Colonic mucosa (tissue), 4 donors: ENCODE measurements at regions not wholly inside any gene's neighbourhood (a gene's known extent, or its start where the extent isn't known, plus 50 kb on each side); places are given as distances from the start of the nearest gene placed in this dataset.

Experiments used
- DNase-seq: peaks from one replicate; pipeline ENCODE4 v3.0.0-alpha.2; 2020
- H3K27ac ChIP-seq: fragments of 200-600 bp; one replicate; pipeline ENCODE4 v1.8.0; 2021
- H3K27me3 ChIP-seq: fragments of 200-600 bp; one replicate; pipeline ENCODE4 v1.8.0; 2021
- H3K36me3 ChIP-seq: fragments of 200-600 bp; one replicate; pipeline ENCODE4 v1.8.0; 2021
- H3K4me1 ChIP-seq: fragments of 200-600 bp; one replicate; pipeline ENCODE4 v1.8.0; 2021; ENCODE audit warnings: mild to moderate bottlenecking
- H3K4me3 ChIP-seq: fragments of 200-600 bp; one replicate; pipeline ENCODE4 v1.8.0; 2021
- H3K9ac ChIP-seq, 2 donors: one replicate each; pipeline ENCODE4 v1.7.0; 2013; ENCODE audit warnings: control low read depth in 2 of 2, low read depth in 2 of 2, low read length in 2 of 2
- H3K9me3 ChIP-seq: fragments of 200-600 bp; one replicate; pipeline ENCODE4 v1.8.0; 2021
- intact Hi-C: fragments of 100-400 bp; cut with DNase I; formaldehyde crosslinking; loops from one replicate; pipeline ENCODE4 v1.14.1; 2022
- TF ChIP-seq, protein P1 (sequence below): fragments of 200-600 bp; IDR thresholded peaks from one replicate; pipeline ENCODE4 v1.8.0; 2022; ENCODE audit warnings: antibody characterized with exemption, mild to moderate bottlenecking
- donor health status: healthy.
- donor health status: DM: no; HTN: no; CAD: no.
- donor health status: DM: no; HTN: no; CAD: no.

DNA sequence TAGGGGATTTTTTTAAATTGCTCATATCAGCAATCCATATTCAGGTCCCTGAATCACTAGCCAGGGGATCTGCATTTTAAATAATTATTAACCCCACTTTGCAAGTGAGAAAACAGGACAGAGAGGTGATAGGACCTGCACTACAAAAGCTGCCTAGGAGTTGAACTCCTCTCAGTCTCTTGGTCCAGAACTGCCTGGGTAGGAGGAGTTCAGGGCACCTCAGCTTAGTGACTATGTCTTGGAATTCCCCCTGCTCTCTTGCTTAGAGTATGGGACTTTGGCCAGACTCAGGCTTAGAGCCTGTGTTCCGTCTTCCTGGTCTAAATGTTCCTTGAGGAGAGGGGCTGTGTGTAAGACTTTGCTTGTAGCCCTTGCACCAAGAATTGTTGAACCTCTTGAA lies 68.2 kb upstream of the WSCD2 start:
- Histone ChIP-seq H3K9ac (no peak overlapping the region), H3K9me3 (no peaks in the 10 kb centered on the region), H3K4me3 (no peak overlapping the region), H3K27ac (no peak overlapping the region), H3K4me1 (no peaks in the 10 kb centered on the region), H3K36me3 (no peaks in the 10 kb centered on the region), H3K27me3 (peaks cover 4% of the 10 kb centered on the region)
- DNase-seq, result no peak
- TF ChIP-seq, protein P1, sequence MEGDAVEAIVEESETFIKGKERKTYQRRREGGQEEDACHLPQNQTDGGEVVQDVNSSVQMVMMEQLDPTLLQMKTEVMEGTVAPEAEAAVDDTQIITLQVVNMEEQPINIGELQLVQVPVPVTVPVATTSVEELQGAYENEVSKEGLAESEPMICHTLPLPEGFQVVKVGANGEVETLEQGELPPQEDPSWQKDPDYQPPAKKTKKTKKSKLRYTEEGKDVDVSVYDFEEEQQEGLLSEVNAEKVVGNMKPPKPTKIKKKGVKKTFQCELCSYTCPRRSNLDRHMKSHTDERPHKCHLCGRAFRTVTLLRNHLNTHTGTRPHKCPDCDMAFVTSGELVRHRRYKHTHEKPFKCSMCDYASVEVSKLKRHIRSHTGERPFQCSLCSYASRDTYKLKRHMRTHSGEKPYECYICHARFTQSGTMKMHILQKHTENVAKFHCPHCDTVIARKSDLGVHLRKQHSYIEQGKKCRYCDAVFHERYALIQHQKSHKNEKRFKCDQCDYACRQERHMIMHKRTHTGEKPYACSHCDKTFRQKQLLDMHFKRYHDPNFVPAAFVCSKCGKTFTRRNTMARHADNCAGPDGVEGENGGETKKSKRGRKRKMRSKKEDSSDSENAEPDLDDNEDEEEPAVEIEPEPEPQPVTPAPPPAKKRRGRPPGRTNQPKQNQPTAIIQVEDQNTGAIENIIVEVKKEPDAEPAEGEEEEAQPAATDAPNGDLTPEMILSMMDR, result no peak
- intact Hi-C loops, result no loop called here

DNA sequence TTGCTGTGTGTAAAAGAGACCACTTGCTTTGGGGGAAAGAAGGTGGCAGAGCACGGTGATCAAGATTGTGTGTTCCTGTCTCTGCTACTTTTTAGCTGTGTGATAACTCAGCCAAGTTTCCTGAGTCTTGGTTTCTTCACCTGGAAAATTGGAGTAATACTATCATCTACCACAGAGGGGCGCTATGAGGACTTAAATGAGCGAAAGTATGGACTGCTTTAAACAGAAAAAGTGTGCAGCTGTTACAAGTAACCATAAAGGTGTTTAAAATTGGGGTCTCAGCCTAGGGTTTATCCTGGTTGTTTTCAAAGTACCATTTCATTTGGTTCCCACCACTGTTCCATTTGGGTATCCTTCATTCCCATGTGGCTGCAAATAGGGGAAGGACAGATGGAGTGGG lies 65.9 kb upstream of the WSCD2 start:
- Histone ChIP-seq H3K4me1 (no peaks in the 10 kb centered on the region), H3K9ac (no peak overlapping the region), H3K27me3 (no peaks in the 10 kb centered on the region), H3K27ac (no peak overlapping the region), H3K36me3 (no peaks in the 10 kb centered on the region), H3K9me3 (no peaks in the 10 kb centered on the region), H3K4me3 (no peak overlapping the region)
- no peak for DNase-seq
- intact Hi-C loops, result no loop called here
- TF ChIP-seq, protein P1, result no peak

DNA sequence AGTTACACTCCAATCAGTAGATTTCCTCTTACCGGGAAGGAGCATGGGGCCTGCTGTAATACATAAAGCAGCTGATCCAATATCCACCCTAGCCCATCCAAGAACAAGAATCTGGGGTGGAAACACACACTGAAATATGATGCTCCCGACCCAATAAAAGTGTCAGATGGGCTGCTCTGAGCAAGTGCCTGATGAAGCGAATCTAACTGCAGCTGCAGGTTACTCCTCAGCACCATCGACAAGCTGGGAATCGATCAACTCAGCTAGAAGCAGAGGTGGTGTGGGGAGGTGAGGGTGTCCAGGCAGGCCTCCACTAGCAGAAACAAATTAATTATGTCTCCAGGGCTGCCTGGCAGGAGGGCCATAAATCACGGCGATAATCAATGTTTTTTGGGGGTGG lies 64.0 kb upstream of the WSCD2 start:
- intact Hi-C loops, result no loop called here
- Histone ChIP-seq H3K9ac (no peak overlapping the region), H3K27me3 (no peaks in the 10 kb centered on the region), H3K4me1 (no peaks in the 10 kb centered on the region), H3K36me3 (no peaks in the 10 kb centered on the region), H3K4me3 (no peak overlapping the region), H3K27ac (no peak overlapping the region), H3K9me3 (no peaks in the 10 kb centered on the region)
- TF ChIP-seq, protein P1, result no peak
- no peak for DNase-seq

DNA sequence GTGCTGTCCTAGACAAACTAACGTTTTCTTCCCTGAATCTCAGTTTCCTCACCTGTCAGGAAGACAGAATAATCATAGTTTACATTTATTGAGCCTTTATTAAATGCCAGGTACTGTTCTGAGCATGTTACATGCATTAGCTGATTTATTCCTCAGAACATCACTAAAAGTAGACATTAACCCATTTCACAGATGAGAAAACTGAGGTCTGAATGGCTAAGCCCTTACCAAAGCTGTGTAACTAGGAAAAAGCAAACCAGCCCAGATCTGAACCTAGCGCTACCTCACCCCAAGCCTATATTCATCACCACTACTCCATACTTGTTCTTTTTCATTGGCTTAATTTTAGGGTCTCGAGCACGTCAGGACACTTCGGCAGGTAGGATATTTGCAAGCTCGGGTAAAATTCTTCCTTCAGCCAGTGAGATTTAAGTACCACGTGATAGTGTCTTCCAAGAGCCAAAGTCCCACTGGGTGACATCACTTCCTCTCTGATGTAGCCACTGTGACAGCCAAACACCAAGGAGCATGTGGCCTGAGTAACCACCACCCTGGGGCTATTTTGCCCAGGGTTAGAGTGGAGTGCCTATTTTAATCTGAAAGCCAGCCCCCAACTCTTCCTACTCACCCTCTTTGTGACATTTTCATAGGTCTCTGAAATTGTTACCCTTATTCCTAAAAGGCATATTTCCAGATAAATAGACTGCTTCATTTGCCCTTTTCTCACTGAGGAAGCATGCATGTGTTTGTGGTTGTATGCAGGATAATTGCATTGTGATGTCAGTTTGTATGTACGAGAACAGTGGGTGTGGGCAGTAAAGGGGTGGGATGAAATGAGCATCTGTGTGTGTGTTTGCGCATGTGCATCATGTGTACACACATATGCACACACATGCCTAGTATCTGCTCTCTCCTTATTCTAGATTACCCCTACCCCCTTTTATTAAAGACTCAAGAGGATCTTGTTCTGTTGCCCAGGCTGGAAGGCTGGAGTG lies 62.2 kb upstream of the WSCD2 start:
- no peaks in the 10 kb centered on the region for H3K36me3 ChIP-seq
- no peaks in the 10 kb centered on the region for H3K4me1 ChIP-seq
- no peaks in the 10 kb centered on the region for H3K9me3 ChIP-seq
- DNase-seq, result no peak
- H3K27me3 ChIP-seq, result no peaks in the 10 kb centered on the region
- no peak overlapping the region for H3K27ac ChIP-seq
- no peak overlapping the region for H3K4me3 ChIP-seq
- H3K9ac ChIP-seq, result no peak overlapping the region
- TF ChIP-seq, protein P1, result no peak
- intact Hi-C loops, result no loop called here

DNA sequence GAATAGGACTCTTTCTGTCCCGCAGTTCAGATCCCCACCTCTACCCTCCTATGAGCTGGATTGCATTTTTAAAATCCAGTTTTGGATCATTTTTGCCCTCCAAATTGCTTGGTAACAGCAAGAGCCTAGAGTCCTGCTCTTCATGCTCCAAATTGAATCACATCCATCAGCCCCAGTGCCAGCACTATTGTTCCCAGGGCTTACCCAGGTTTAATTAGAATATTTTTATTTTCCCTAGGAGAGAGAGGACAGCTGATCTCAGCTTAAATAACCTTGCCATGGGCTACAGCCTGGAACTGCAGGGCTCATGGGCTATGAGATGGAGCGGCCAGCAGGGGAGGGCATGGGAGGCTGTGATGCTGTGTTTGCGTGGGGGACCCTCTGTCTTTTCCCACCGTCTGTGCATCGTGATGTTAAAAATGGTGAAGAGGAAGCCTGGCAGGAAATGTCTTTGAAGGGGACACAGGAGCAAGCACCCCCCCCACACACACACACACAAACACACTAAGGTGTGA lies 59.4 kb upstream of the WSCD2 start:
- no peak for DNase-seq
- Histone ChIP-seq H3K27me3 (no peaks in the 10 kb centered on the region), H3K4me3 (no peak overlapping the region), H3K9me3 (no peaks in the 10 kb centered on the region), H3K27ac (no peak overlapping the region), H3K36me3 (no peaks in the 10 kb centered on the region), H3K9ac (no peak overlapping the region), H3K4me1 (no peaks in the 10 kb centered on the region)
- TF ChIP-seq, protein P1, result no peak
- intact Hi-C loops, result no loop called here
